PFSK-1 (cell line): ENCODE measurements at regions not wholly inside any gene's neighbourhood (a gene's known extent, or its start where the extent isn't known, plus 50 kb on each side); places are given as distances from the start of the nearest gene placed in this dataset.

Source experiments
- FOXP2 ChIP-seq: optimal IDR thresholded peaks from 2 replicates; pipeline ENCODE3; 2011; ENCODE audit warnings: borderline replicate concordance, control low read depth, inconsistent platforms; ENCODE audit not compliant: insufficient read depth; ENCODE audit errors: extremely low read length, extremely low read depth
- POLR2AphosphoS5 ChIP-seq: IDR thresholded peaks from 2 replicates; pipeline ENCODE4 v1.6.1; 2012; ENCODE audit warnings: low read depth, mild to moderate bottlenecking, control low read depth, low read length, moderate library complexity
- REST ChIP-seq, 2 experiments: IDR thresholded peaks; 2 replicates each; pipeline versions ENCODE4 v1.6.1 to v1.8.0; 2011 to 2012; ENCODE audit warnings: low read depth in 2 of 2, low read length in 2 of 2, control low read depth in 1 of 2, inconsistent platforms in 1 of 2, mild to moderate bottlenecking in 1 of 2, moderate library complexity in 1 of 2; ENCODE audit not compliant: insufficient read depth in 1 of 2
- SIN3A ChIP-seq: IDR thresholded peaks from 2 replicates; pipeline ENCODE4 v1.6.1; 2012; ENCODE audit warnings: mild to moderate bottlenecking, low read length, moderate library complexity, borderline replicate concordance; ENCODE audit not compliant: insufficient read depth
- TAF1 ChIP-seq: IDR thresholded peaks from 2 replicates; pipeline ENCODE4 v1.6.1; 2012; ENCODE audit warnings: low read length, control low read depth, borderline replicate concordance; ENCODE audit not compliant: insufficient read depth

GRCh38 chr11:109847621-109848020, 245.6 kb upstream of the ZC3H12C start:
- TF ChIP-seq REST (IDR thresholded peaks at IDR 0.05; ENCODE audit: insufficient read depth in 1 of 2, low read depth in 2 of 2, low read length in 2 of 2) (no peak), POLR2AphosphoS5 (no peak), TAF1 (no peak), SIN3A (no peak), FOXP2 (no peak)

DNA sequence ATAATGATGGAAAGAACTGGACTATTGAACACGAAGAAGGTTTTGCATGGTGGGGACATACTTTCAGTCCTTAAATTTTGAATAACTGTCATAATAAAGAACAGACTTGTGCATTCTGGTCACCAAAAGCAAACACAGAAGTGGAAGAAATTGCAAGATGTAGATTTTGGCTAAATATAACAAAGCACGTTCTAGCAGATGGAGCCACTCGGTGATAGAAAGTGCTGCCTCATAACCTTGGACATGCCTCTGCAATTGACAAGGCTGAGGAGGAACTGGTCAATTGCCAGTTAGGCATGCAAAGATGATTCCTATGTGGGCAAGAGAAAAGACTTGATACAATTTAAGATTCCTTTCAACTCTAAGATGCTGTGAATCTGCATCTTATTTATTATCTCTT, 244.1 kb upstream of the ZC3H12C start:
- TF ChIP-seq TAF1 (no peak), FOXP2 (no peak), REST (IDR thresholded peaks at IDR 0.05; ENCODE audit: insufficient read depth in 1 of 2, low read depth in 2 of 2, low read length in 2 of 2) (no peak), POLR2AphosphoS5 (no peak), SIN3A (no peak)

- TF ChIP-seq FOXP2: no peak
- TF ChIP-seq POLR2AphosphoS5: no peak
- TF ChIP-seq REST (IDR thresholded peaks at IDR 0.05; ENCODE audit: insufficient read depth in 1 of 2, low read depth in 2 of 2, low read length in 2 of 2): no peak
- TF ChIP-seq SIN3A: no peak
- TF ChIP-seq TAF1: no peak
These were observed 243.2 kb upstream of the ZC3H12C start for GRCh38 chr11:109849946-109850345.

DNA sequence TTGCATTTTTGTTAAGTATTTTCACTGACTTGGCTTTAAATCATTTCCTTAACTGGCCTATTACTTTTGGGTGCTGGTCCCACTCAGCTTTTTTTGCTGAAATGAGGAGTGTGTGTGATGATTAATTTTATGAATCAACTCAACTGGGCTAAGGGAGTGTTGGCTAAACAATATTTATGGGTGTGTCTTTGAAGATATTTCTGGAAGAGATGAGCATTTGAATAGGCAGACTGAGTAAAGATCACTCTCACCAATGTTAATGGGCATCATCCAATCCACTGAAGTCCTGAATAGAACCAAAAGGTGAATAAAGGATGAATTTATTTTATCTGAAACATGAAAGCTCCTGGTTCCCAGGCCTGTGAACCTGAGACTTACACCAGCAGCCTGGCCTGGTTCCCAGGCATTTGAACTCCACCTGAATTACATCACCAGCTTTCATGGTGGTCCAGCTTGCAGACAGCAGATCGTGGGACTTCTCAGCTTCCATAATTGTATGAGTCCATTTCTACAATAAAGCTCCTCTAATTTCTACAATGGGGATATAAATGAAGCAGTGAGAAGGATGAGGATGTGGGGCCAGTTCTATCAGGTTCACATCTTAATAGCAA, 241.3 kb upstream of the ZC3H12C start:
- no peak for TF ChIP-seq POLR2AphosphoS5

- TF ChIP-seq REST (IDR thresholded peaks at IDR 0.05; ENCODE audit: insufficient read depth in 1 of 2, low read depth in 2 of 2, low read length in 2 of 2): no peak
These were observed 239.9 kb upstream of the ZC3H12C start for GRCh38 chr11:109853156-109853776.
